Memory B cell (primary cell): ENCODE measurements at regions not wholly inside any gene's neighbourhood (a gene's known extent, or its start where the extent isn't known, plus 50 kb on each side); places are given as distances from the start of the nearest gene placed in this dataset.
A peak's percentile ranks its signal among the peaks of the same experiment; 100 is the strongest.
"Not testable (repeated sequence)": the region's sequence is repeated elsewhere in the genome, so short reads cannot be mapped to it uniquely, and the experiment has no call there.

Source experiments
- ATAC-seq: fragments of 150-1000 bp; cut with Tn5 transposase; 2 replicates; pipeline ENCODE4 v1.10.0; 2021; ENCODE audit warnings: low read depth, mild to moderate bottlenecking, moderate library complexity
- DNase-seq, 2 donors: peaks; one replicate each; pipeline ENCODE4 v3.0.0; 2022; ENCODE audit warnings: low spot score in 2 of 2
- H3K27ac Mint-ChIP-seq: one replicate; pipeline ENCODE4 v1.8.0; 2022; ENCODE audit warnings: mild to moderate bottlenecking, moderate library complexity, mixed read lengths
- H3K27me3 Mint-ChIP-seq: one replicate; pipeline ENCODE4 v1.8.0; 2022; ENCODE audit warnings: mixed read lengths
- H3K36me3 Mint-ChIP-seq: one replicate; pipeline ENCODE4 v1.8.0; 2022; ENCODE audit warnings: mild to moderate bottlenecking, mixed read lengths
- H3K4me1 Mint-ChIP-seq: one replicate; pipeline ENCODE4 v1.8.0; 2022; ENCODE audit warnings: mixed read lengths
- H3K4me3 Mint-ChIP-seq: one replicate; pipeline ENCODE4 v1.8.0; 2022; ENCODE audit warnings: mild to moderate bottlenecking, moderate library complexity, mixed read lengths
- H3K9me3 Mint-ChIP-seq: one replicate; pipeline ENCODE4 v1.8.0; 2022; ENCODE audit warnings: mixed read lengths

- H3K27me3 Mint-ChIP-seq, result no peaks in the 10 kb centered on the region
- H3K9me3 Mint-ChIP-seq, result peaks cover 6% of the 10 kb centered on the region
- ATAC-seq (no peak), DNase-seq (no peak)
- peaks cover 31% of the 10 kb centered on the region for H3K4me1 Mint-ChIP-seq
- peaks cover 30% of the 10 kb centered on the region for H3K36me3 Mint-ChIP-seq
- H3K27ac Mint-ChIP-seq, result no peak overlapping the region
- no peak overlapping the region for H3K4me3 Mint-ChIP-seq
Observed at GRCh38 chr2:241958818-241959545, 89.5 kb downstream of the RTP5 start.

GRCh38 chr2:241959751-241960269, 90.3 kb downstream of the RTP5 start:
- Mint-ChIP-seq H3K27ac (peak overlapping the region; percentile 89), H3K4me3 (no peak overlapping the region), H3K36me3 (peaks cover 30% of the 10 kb centered on the region), H3K4me1 (peaks cover 35% of the 10 kb centered on the region), H3K9me3 (peaks cover 6% of the 10 kb centered on the region), H3K27me3 (no peaks in the 10 kb centered on the region)
- ATAC-seq (no peak), DNase-seq (no peak)

GRCh38 chr2:241961454-241961853, 91.9 kb downstream of the RTP5 start:
- DNase-seq (no peak), ATAC-seq (peak; percentile 26)
- peaks cover 27% of the 10 kb centered on the region for H3K36me3 Mint-ChIP-seq
- peak overlapping the region; percentile 28 for H3K4me3 Mint-ChIP-seq
- peaks cover 4% of the 10 kb centered on the region for H3K9me3 Mint-ChIP-seq
- peak overlapping the region; percentile 89 for H3K27ac Mint-ChIP-seq
- H3K4me1 Mint-ChIP-seq, result peaks cover 43% of the 10 kb centered on the region
- no peaks in the 10 kb centered on the region for H3K27me3 Mint-ChIP-seq

GRCh38 chr2:241964133-241964532, 94.6 kb downstream of the RTP5 start:
- peaks cover 13% of the 10 kb centered on the region for H3K36me3 Mint-ChIP-seq
- no peaks in the 10 kb centered on the region for H3K27me3 Mint-ChIP-seq
- ATAC-seq, result no peak
- H3K9me3 Mint-ChIP-seq, result peaks cover 2% of the 10 kb centered on the region
- DNase-seq, result no peak
- H3K4me3 Mint-ChIP-seq, result peak overlapping the region; percentile 64
- H3K27ac Mint-ChIP-seq, result peak overlapping the region; percentile 89
- H3K4me1 Mint-ChIP-seq, result peaks cover 50% of the 10 kb centered on the region

- Mint-ChIP-seq H3K36me3 (peaks cover 22% of the 10 kb centered on the region), H3K27me3 (no peaks in the 10 kb centered on the region), H3K9me3 (peaks cover 6% of the 10 kb centered on the region), H3K27ac (peak overlapping the region; percentile 92), H3K4me3 (peak overlapping the region; percentile 86), H3K4me1 (peaks cover 50% of the 10 kb centered on the region)
- peak; percentile 75 for ATAC-seq
- DNase-seq, result peak; percentile 30 to 49
Observed at GRCh38 chr2:241965931-241966412, 96.4 kb downstream of the RTP5 start.

GRCh38 chr2:241966647-241967466, 97.3 kb downstream of the RTP5 start:
- no peak for ATAC-seq
- peak overlapping the region; percentile 86 for H3K4me3 Mint-ChIP-seq

GRCh38 chr2:241967467-241968144, 98.1 kb downstream of the RTP5 start:
- Mint-ChIP-seq H3K4me3 (no peak overlapping the region), H3K9me3 (peaks cover 6% of the 10 kb centered on the region), H3K36me3 (peaks cover 30% of the 10 kb centered on the region), H3K27me3 (no peaks in the 10 kb centered on the region), H3K27ac (peak overlapping the region; percentile 92), H3K4me1 (peaks cover 40% of the 10 kb centered on the region)
- DNase-seq (no peak), ATAC-seq (peak; percentile 50)

More at GRCh38 chr2:241966647-241967466, 97.3 kb downstream of the RTP5 start:
- Mint-ChIP-seq H3K27ac (peak overlapping the region; percentile 92), H3K9me3 (peaks cover 6% of the 10 kb centered on the region), H3K4me1 (peaks cover 43% of the 10 kb centered on the region), H3K27me3 (no peaks in the 10 kb centered on the region), H3K36me3 (peaks cover 26% of the 10 kb centered on the region)
- no peak for DNase-seq

GRCh38 chr2:241968417-241968816, 98.9 kb downstream of the RTP5 start:
- DNase-seq (no peak), ATAC-seq (no peak)
- no peaks in the 10 kb centered on the region for H3K27me3 Mint-ChIP-seq
- no peak overlapping the region for H3K4me3 Mint-ChIP-seq
- peak overlapping the region; percentile 92 for H3K27ac Mint-ChIP-seq
- peaks cover 35% of the 10 kb centered on the region for H3K4me1 Mint-ChIP-seq
- H3K36me3 Mint-ChIP-seq, result peaks cover 37% of the 10 kb centered on the region
- H3K9me3 Mint-ChIP-seq, result peaks cover 6% of the 10 kb centered on the region

- not testable (repeated sequence) for H3K4me3 Mint-ChIP-seq, DNase-seq, H3K27me3 Mint-ChIP-seq, ATAC-seq, H3K9me3 Mint-ChIP-seq
- Mint-ChIP-seq H3K27ac (peak overlapping the region; percentile 92), H3K36me3 (peaks cover 37% of the 10 kb centered on the region), H3K4me1 (peaks cover 29% of the 10 kb centered on the region)
Observed at GRCh38 chr2:241969182-241969581, 99.7 kb downstream of the RTP5 start.

- DNase-seq, result no peak
- Mint-ChIP-seq H3K27ac (no peak overlapping the region), H3K36me3 (peaks cover 45% of the 10 kb centered on the region), H3K9me3 (peaks cover 6% of the 10 kb centered on the region), H3K4me1 (peaks cover 23% of the 10 kb centered on the region), H3K27me3 (no peaks in the 10 kb centered on the region), H3K4me3 (no peak overlapping the region)
- no peak for ATAC-seq
Observed at GRCh38 chr2:241970716-241971115, 101.2 kb downstream of the RTP5 start.

- peaks cover 47% of the 10 kb centered on the region for H3K36me3 Mint-ChIP-seq
- peaks cover 18% of the 10 kb centered on the region for H3K4me1 Mint-ChIP-seq
- no peak for DNase-seq
- H3K9me3 Mint-ChIP-seq, result peaks cover 5% of the 10 kb centered on the region
- no peaks in the 10 kb centered on the region for H3K27me3 Mint-ChIP-seq
- ATAC-seq, result no peak
- H3K27ac Mint-ChIP-seq, result no peak overlapping the region
- no peak overlapping the region for H3K4me3 Mint-ChIP-seq
Observed at GRCh38 chr2:241974096-241974495, 104.6 kb downstream of the RTP5 start.

- ATAC-seq (no peak), DNase-seq (no peak)
- Mint-ChIP-seq H3K27ac (peak overlapping the region; percentile 73), H3K27me3 (no peaks in the 10 kb centered on the region), H3K9me3 (no peaks in the 10 kb centered on the region), H3K36me3 (peaks cover 43% of the 10 kb centered on the region), H3K4me1 (peaks cover 17% of the 10 kb centered on the region), H3K4me3 (no peak overlapping the region)
Observed at GRCh38 chr2:241974851-241975592, 105.5 kb downstream of the RTP5 start.

- Mint-ChIP-seq H3K27me3 (no peaks in the 10 kb centered on the region), H3K27ac (peak overlapping the region; percentile 92), H3K4me1 (peaks cover 19% of the 10 kb centered on the region), H3K9me3 (no peaks in the 10 kb centered on the region), H3K36me3 (peaks cover 39% of the 10 kb centered on the region), H3K4me3 (no peak overlapping the region)
- DNase-seq, result no peak
- ATAC-seq, result no peak
Observed at GRCh38 chr2:241975593-241976284, 106.2 kb downstream of the RTP5 start.
